ENCODE measurements at regions not wholly inside any gene's neighbourhood (a gene's known extent, or its start where the extent isn't known, plus 50 kb on each side); places are given as distances from the start of the nearest gene placed in this dataset.
"Not testable (repeated sequence)": the region's sequence is repeated elsewhere in the genome, so short reads cannot be mapped to it uniquely, and the experiment has no call there.

DNA sequence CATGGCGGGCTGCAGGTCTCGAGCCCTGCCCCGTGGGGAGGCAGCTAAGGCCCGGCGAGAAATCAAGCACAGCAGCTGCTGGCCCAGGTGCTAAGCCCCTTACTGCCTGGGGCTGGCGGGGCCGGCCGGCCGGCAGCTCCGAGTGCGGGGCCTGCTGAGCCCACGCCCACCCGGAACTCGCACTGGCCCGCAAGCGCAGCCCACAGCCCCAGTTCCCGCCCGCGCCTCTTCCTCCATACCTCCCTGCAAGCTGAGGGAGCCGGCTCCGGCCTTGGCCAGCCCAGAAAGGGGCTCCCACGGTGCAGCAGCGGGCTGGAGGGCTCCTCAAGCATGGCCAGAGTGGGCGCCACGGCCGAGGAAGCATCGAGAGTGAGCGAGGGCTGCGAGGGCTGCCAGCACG, 270.5 kb upstream of the ZNF804A start:
- not testable (repeated sequence) for TF ChIP-seq CTCF, POLR2A (IDR thresholded peaks at IDR 0.05)

Data from thyroid gland (tissue), 4 donors.